GM23338 (cell line): ENCODE measurements at regions not wholly inside any gene's neighbourhood (a gene's known extent, or its start where the extent isn't known, plus 50 kb on each side); places are given as distances from the start of the nearest gene placed in this dataset.

Source experiments
- ATAC-seq: fragments of 200-7000 bp; cut with Tn5 transposase; 3 replicates; pipeline ENCODE4 v1.9.1; 2020
- DNase-seq: peaks from one replicate; pipeline ENCODE4 v3.0.0-alpha.2; 2015; ENCODE audit warnings: low spot score
- H2AFZ ChIP-seq: fragments of 200-600 bp; sonication (generic); 2 replicates; pipeline ENCODE4 v1.8.0; 2016; ENCODE audit warnings: antibody characterized with exemption, mild to moderate bottlenecking, moderate library complexity
- H3F3A ChIP-seq: fragments of 200-600 bp; sonication (generic); replicated peaks from 2 replicates; pipeline ENCODE4 v1.8.0; 2017; ENCODE audit warnings: antibody characterized with exemption, mixed run types, low read depth
- H3K27ac ChIP-seq: fragments of 200-600 bp; sonication (generic); 2 replicates; pipeline ENCODE4 v1.6.1; 2016; ENCODE audit warnings: low read depth
- H3K27me3 ChIP-seq: fragments of 200-600 bp; sonication (generic); 2 replicates; pipeline ENCODE4 v1.8.0; 2016; ENCODE audit warnings: mild to moderate bottlenecking, mixed run types, moderate library complexity; ENCODE audit not compliant: insufficient read depth
- H3K36me3 ChIP-seq: fragments of 200-600 bp; sonication (generic); 2 replicates; pipeline ENCODE4 v1.8.0; 2016; ENCODE audit warnings: mild to moderate bottlenecking; ENCODE audit not compliant: insufficient read depth
- H3K4me1 ChIP-seq: fragments of 200-600 bp; sonication (generic); 2 replicates; pipeline ENCODE4 v1.8.0; 2016; ENCODE audit warnings: mild to moderate bottlenecking, moderate library complexity; ENCODE audit not compliant: insufficient read depth
- H3K4me2 ChIP-seq: fragments of 200-600 bp; sonication (generic); 2 replicates; pipeline ENCODE4 v1.7.1; 2017; ENCODE audit warnings: mixed run types
- H3K4me3 ChIP-seq: fragments of 200-600 bp; sonication (generic); 2 replicates; pipeline ENCODE4 v1.6.1; 2016; ENCODE audit warnings: mixed run types
- H3K79me2 ChIP-seq: fragments of 200-600 bp; sonication (generic); replicated peaks from 2 replicates; pipeline ENCODE4 v1.8.0; 2017; ENCODE audit warnings: mild to moderate bottlenecking; ENCODE audit not compliant: insufficient read depth
- H3K9me2 ChIP-seq: fragments of 200-600 bp; sonication (generic); 2 replicates; pipeline ENCODE4 v1.8.0; 2017; ENCODE audit not compliant: insufficient read depth
- H4K20me1 ChIP-seq: fragments of 200-600 bp; sonication (generic); replicated peaks from 2 replicates; pipeline ENCODE4 v1.8.0; 2017; ENCODE audit warnings: mild to moderate bottlenecking; ENCODE audit not compliant: insufficient read depth
- H3K27ac Mint-ChIP-seq: 2 replicates; pipeline ENCODE4 v1.8.0; 2020; ENCODE audit warnings: inconsistent platforms, mild to moderate bottlenecking, moderate library complexity, mixed read lengths
- H3K27me3 Mint-ChIP-seq: 3 replicates; pipeline ENCODE4 v1.8.0; 2022; ENCODE audit warnings: low read depth, mild to moderate bottlenecking, moderate library complexity, mixed read lengths, inconsistent platforms; ENCODE audit not compliant: insufficient read depth, poor library complexity
- H3K36me3 Mint-ChIP-seq: 3 replicates; pipeline ENCODE4 v1.8.0; 2021; ENCODE audit warnings: low read depth, mild to moderate bottlenecking, inconsistent platforms, moderate library complexity, mixed read lengths
- H3K4me1 Mint-ChIP-seq: 3 replicates; pipeline ENCODE4 v1.8.0; 2020; ENCODE audit warnings: mild to moderate bottlenecking, inconsistent platforms, mixed read lengths
- H3K4me3 Mint-ChIP-seq: 3 replicates; pipeline ENCODE4 v1.8.0; 2021; ENCODE audit warnings: moderate library complexity, mild to moderate bottlenecking, inconsistent platforms, mixed read lengths
- H3K9me3 Mint-ChIP-seq: 3 replicates; pipeline ENCODE4 v1.8.0; 2020; ENCODE audit warnings: moderate library complexity, mild to moderate bottlenecking, inconsistent platforms, mixed read lengths
- CREB1 ChIP-seq: fragments of 250-450 bp; sonication (Bioruptor Pico); IDR thresholded peaks from 2 replicates; pipeline ENCODE4 v1.5.0; 2020; ENCODE audit warnings: low read depth, mild to moderate bottlenecking, moderate library complexity
- EZH2 ChIP-seq: fragments of 200-600 bp; sonication (generic); IDR thresholded peaks from one replicate; pipeline ENCODE4 v1.8.0; 2017; ENCODE audit warnings: antibody characterized with exemption, mild to moderate bottlenecking, low read depth; ENCODE audit not compliant: unreplicated experiment
- EZH2phosphoT487 ChIP-seq: fragments of 200-600 bp; sonication (generic); IDR thresholded peaks from one replicate; pipeline ENCODE4 v1.8.1; 2018; ENCODE audit warnings: antibody characterized with exemption; ENCODE audit not compliant: unreplicated experiment
- JUNB ChIP-seq: IDR thresholded peaks from one replicate; pipeline ENCODE4 v1.6.1; 2016; ENCODE audit warnings: antibody characterized with exemption; ENCODE audit not compliant: unreplicated experiment
- NANOG ChIP-seq: IDR thresholded peaks from 2 replicates; pipeline ENCODE4 v1.6.1; 2016; ENCODE audit warnings: antibody characterized with exemption, borderline replicate concordance
- POLR2AphosphoS5 ChIP-seq: IDR thresholded peaks from 2 replicates; pipeline ENCODE4 v1.6.1; 2016; ENCODE audit warnings: antibody characterized with exemption, low read depth
- STAT1 ChIP-seq: IDR thresholded peaks from one replicate; pipeline ENCODE4 v1.6.1; 2016; ENCODE audit warnings: antibody characterized with exemption; ENCODE audit not compliant: unreplicated experiment
- ZNF114 ChIP-seq: fragments of 250-450 bp; sonication (Bioruptor Pico); IDR thresholded peaks from 2 replicates; pipeline ENCODE4 v1.5.0; 2020; ENCODE audit warnings: mild to moderate bottlenecking, moderate library complexity
- ZNF331 ChIP-seq: fragments of 250-450 bp; sonication (Bioruptor Pico); IDR thresholded peaks from 2 replicates; pipeline ENCODE4 v1.5.0; 2020; ENCODE audit warnings: low read depth, mild to moderate bottlenecking, moderate library complexity
- TF ChIP-seq, protein P1 (sequence below), 2 experiments: fragments of 200-600 bp in 1 of 2; sonication (generic) in 1 of 2; conservative IDR thresholded peaks; 2 replicates each; pipeline versions ENCODE4 v1.5.1 to v1.6.1; 2016 to 2017; ENCODE audit warnings: antibody characterized with exemption in 2 of 2, low read depth in 2 of 2, mild to moderate bottlenecking in 2 of 2, moderate library complexity in 1 of 2
- TF ChIP-seq, protein P2 (sequence below): IDR thresholded peaks from one replicate; pipeline ENCODE4 v1.6.1; 2018; ENCODE audit warnings: antibody characterized with exemption; ENCODE audit not compliant: unreplicated experiment

DNA sequence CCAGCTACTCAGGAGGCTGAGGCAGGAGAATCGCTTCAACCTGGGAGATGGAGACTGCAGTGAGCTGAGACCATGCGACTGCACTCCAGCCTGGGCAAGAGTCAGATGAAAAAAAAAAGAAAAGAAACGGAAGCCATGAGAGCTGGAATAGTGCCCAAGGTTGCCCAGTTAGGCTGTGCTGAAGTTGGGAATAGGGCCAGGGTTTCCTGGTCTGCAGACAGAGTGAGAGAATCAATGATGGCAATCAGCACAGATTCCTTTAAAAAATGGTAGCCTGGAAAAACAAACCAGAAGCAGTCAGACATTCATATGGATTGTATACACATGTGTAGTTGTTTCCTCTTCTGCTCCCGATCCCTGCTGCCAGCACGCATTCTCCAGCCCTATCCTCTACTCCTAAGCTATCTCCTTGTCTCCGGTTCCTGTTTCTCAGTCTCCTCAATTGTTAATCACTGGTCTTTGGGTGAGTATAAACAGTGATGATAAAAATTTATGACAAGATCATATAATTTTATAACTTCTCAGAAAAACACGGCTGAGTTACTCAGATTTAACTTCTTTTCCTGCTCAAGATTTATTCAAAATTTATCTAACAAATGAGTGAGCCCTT lies 316.2 kb upstream of the UMPS start:
- Mint-ChIP-seq H3K36me3 (no peaks in the 10 kb centered on the region), H3K4me1 (peaks cover 4% of the 10 kb centered on the region; the same call in 2 of the 3 replicates), H3K9me3 (no peaks in the 10 kb centered on the region), H3K4me3 (no peak overlapping the region), H3K27ac (no peak overlapping the region), H3K27me3 (no peaks in the 10 kb centered on the region)
- DNase-seq (no peak), ATAC-seq (no peak)
- no peak overlapping the region for H3K27ac ChIP-seq
- H3K4me2 ChIP-seq, result no peak overlapping the region
- H2AFZ ChIP-seq, result no peak overlapping the region
- H3K36me3 ChIP-seq, result no peaks in the 10 kb centered on the region
- no peaks in the 10 kb centered on the region for H3K9me2 ChIP-seq
- no peaks in the 10 kb centered on the region for H3F3A ChIP-seq
- no peak overlapping the region for H3K4me3 ChIP-seq
- H4K20me1 ChIP-seq, result no peaks in the 10 kb centered on the region
- no peaks in the 10 kb centered on the region for H3K4me1 ChIP-seq
- no peak for TF ChIP-seq CREB1 (CRISPR knock-in tag)
- no peak for TF ChIP-seq ZNF331
- no peak for TF ChIP-seq JUNB
- TF ChIP-seq, protein P1, sequence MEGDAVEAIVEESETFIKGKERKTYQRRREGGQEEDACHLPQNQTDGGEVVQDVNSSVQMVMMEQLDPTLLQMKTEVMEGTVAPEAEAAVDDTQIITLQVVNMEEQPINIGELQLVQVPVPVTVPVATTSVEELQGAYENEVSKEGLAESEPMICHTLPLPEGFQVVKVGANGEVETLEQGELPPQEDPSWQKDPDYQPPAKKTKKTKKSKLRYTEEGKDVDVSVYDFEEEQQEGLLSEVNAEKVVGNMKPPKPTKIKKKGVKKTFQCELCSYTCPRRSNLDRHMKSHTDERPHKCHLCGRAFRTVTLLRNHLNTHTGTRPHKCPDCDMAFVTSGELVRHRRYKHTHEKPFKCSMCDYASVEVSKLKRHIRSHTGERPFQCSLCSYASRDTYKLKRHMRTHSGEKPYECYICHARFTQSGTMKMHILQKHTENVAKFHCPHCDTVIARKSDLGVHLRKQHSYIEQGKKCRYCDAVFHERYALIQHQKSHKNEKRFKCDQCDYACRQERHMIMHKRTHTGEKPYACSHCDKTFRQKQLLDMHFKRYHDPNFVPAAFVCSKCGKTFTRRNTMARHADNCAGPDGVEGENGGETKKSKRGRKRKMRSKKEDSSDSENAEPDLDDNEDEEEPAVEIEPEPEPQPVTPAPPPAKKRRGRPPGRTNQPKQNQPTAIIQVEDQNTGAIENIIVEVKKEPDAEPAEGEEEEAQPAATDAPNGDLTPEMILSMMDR (conservative IDR thresholded peaks at IDR 0.05; ENCODE audit: low read depth in 2 of 2), result no peak
- TF ChIP-seq EZH2, result no peak
- TF ChIP-seq EZH2phosphoT487, result no peak
- no peak for TF ChIP-seq NANOG
- TF ChIP-seq STAT1, result no peak
- TF ChIP-seq ZNF114, result no peak
- TF ChIP-seq POLR2AphosphoS5, result no peak
- TF ChIP-seq, protein P2, sequence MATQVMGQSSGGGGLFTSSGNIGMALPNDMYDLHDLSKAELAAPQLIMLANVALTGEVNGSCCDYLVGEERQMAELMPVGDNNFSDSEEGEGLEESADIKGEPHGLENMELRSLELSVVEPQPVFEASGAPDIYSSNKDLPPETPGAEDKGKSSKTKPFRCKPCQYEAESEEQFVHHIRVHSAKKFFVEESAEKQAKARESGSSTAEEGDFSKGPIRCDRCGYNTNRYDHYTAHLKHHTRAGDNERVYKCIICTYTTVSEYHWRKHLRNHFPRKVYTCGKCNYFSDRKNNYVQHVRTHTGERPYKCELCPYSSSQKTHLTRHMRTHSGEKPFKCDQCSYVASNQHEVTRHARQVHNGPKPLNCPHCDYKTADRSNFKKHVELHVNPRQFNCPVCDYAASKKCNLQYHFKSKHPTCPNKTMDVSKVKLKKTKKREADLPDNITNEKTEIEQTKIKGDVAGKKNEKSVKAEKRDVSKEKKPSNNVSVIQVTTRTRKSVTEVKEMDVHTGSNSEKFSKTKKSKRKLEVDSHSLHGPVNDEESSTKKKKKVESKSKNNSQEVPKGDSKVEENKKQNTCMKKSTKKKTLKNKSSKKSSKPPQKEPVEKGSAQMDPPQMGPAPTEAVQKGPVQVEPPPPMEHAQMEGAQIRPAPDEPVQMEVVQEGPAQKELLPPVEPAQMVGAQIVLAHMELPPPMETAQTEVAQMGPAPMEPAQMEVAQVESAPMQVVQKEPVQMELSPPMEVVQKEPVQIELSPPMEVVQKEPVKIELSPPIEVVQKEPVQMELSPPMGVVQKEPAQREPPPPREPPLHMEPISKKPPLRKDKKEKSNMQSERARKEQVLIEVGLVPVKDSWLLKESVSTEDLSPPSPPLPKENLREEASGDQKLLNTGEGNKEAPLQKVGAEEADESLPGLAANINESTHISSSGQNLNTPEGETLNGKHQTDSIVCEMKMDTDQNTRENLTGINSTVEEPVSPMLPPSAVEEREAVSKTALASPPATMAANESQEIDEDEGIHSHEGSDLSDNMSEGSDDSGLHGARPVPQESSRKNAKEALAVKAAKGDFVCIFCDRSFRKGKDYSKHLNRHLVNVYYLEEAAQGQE, result no peak
- H3K27me3 ChIP-seq, result no peaks in the 10 kb centered on the region
- H3K79me2 ChIP-seq, result no peaks in the 10 kb centered on the region

DNA sequence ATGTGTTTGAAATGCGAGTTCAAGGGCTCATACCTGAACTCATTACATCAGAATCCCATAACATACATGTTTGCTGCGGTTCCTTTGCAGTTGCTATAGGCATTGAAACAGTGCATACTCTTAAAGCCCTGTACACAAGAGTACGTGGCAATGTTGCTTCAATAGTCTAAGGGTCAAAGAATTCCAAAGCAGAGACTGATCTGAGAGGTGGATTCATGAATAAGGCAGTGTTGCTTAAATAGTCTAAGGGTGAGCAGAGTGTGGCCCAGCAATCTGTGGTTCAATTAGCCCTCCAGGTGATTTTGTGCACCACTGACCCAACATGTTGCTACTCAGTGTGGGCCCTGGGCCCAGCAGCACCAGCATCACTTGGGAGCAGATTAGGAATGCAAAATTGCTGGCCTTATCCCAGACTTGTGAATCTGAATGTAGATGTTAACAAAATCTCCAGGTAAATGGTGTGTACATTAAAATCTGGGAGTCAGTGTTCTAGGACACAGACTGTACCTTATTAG lies 314.7 kb upstream of the UMPS start:
- Histone ChIP-seq H3K4me1 (no peaks in the 10 kb centered on the region), H3F3A (no peaks in the 10 kb centered on the region), H3K4me3 (no peak overlapping the region), H4K20me1 (no peaks in the 10 kb centered on the region), H3K27me3 (no peaks in the 10 kb centered on the region), H3K4me2 (no peak overlapping the region), H2AFZ (no peak overlapping the region), H3K36me3 (no peaks in the 10 kb centered on the region), H3K79me2 (no peaks in the 10 kb centered on the region), H3K27ac (no peak overlapping the region), H3K9me2 (no peaks in the 10 kb centered on the region)
- no peak overlapping the region for H3K4me3 Mint-ChIP-seq
- H3K27me3 Mint-ChIP-seq, result no peaks in the 10 kb centered on the region
- H3K27ac Mint-ChIP-seq, result no peak overlapping the region
- H3K9me3 Mint-ChIP-seq, result no peaks in the 10 kb centered on the region
- no peaks in the 10 kb centered on the region for H3K4me1 Mint-ChIP-seq
- H3K36me3 Mint-ChIP-seq, result no peaks in the 10 kb centered on the region
- DNase-seq, result no peak
- no peak for ATAC-seq
- TF ChIP-seq, protein P1 (conservative IDR thresholded peaks at IDR 0.05; ENCODE audit: low read depth in 2 of 2), result no peak
- no peak for TF ChIP-seq ZNF331
- no peak for TF ChIP-seq POLR2AphosphoS5
- no peak for TF ChIP-seq STAT1
- TF ChIP-seq JUNB, result no peak
- TF ChIP-seq EZH2, result no peak
- TF ChIP-seq NANOG, result no peak
- TF ChIP-seq EZH2phosphoT487, result no peak
